OCI-LY7 (cell line): ENCODE measurements at regions not wholly inside any gene's neighbourhood (a gene's known extent, or its start where the extent isn't known, plus 50 kb on each side); places are given as distances from the start of the nearest gene placed in this dataset.

ENCODE experiments used
- BruUV-seq: library from RNA; stranded (reverse); fragments of 400-500 nt; replicated peaks from 2 replicates; lab custom pipeline; 2021; lab: Mats Ljungman, UMichigan
- CTCF ChIA-PET: fragments of 300-600 bp; sonication (Branson Sonifier 250); formaldehyde crosslinking; loops from one replicate; lab custom pipeline; 2022; ENCODE audit warnings: antibody characterized with exemption; ENCODE audit not compliant: unreplicated experiment; lab: Charles Lee
- POLR2A ChIA-PET: fragments of 300-600 bp; sonication (Branson Sonifier 250); formaldehyde crosslinking; loops from one replicate; lab custom pipeline; 2022; ENCODE audit warnings: antibody characterized with exemption; lab: Charles Lee
- DNase-seq: peaks from one replicate; pipeline ENCODE4 v3.0.0-alpha.2; 2015; ENCODE audit warnings: low spot score
- H2AFZ ChIP-seq: fragments of 200-600 bp; sonication (generic), shearing (Covaris generic); 2 replicates; pipeline ENCODE4 v1.6.1; 2014; ENCODE audit warnings: mild to moderate bottlenecking, antibody characterized with exemption, low read length, moderate library complexity
- H3K27ac ChIP-seq: fragments of 200-600 bp; sonication (generic); 2 replicates; pipeline ENCODE4 v1.5.1; 2014; ENCODE audit warnings: mixed run types, low read depth, mild to moderate bottlenecking, moderate library complexity, low read length, inconsistent platforms; ENCODE audit not compliant: poor library complexity, severe bottlenecking
- H3K36me3 ChIP-seq: fragments of 200-600 bp; sonication (generic); 2 replicates; pipeline ENCODE4 v1.6.1; 2014; ENCODE audit warnings: mild to moderate bottlenecking, antibody characterized with exemption, low read length, moderate library complexity, mixed read lengths; ENCODE audit not compliant: insufficient read depth
- H3K4me1 ChIP-seq: fragments of 200-600 bp; sonication (generic); 2 replicates; pipeline ENCODE4 v1.5.1; 2014; ENCODE audit warnings: mild to moderate bottlenecking, low read length; ENCODE audit not compliant: insufficient read depth, poor library complexity, severe bottlenecking
- H3K4me2 ChIP-seq: fragments of 200-600 bp; sonication (generic); 2 replicates; pipeline ENCODE4 v1.6.1; 2014; ENCODE audit warnings: mild to moderate bottlenecking, low read length
- H3K4me3 ChIP-seq: fragments of 200-600 bp; sonication (generic); 2 replicates; pipeline ENCODE4 v1.5.1; 2014; ENCODE audit warnings: mild to moderate bottlenecking, low read depth, low read length; ENCODE audit not compliant: poor library complexity, severe bottlenecking
- H3K79me2 ChIP-seq: fragments of 200-600 bp; sonication (generic); 2 replicates; pipeline ENCODE4 v1.6.1; 2016; ENCODE audit warnings: low read depth, mild to moderate bottlenecking, low read length, moderate library complexity, mixed read lengths; ENCODE audit not compliant: insufficient read depth
- H3K9me2 ChIP-seq: fragments of 200-600 bp; sonication (generic); 2 replicates; pipeline ENCODE4 v1.6.1; 2016; ENCODE audit warnings: mild to moderate bottlenecking, low read length, mixed read lengths; ENCODE audit not compliant: insufficient read depth
- H3K9me3 ChIP-seq: fragments of 200-600 bp; sonication (generic); 2 replicates; pipeline ENCODE4 v1.6.1; 2014; ENCODE audit warnings: mild to moderate bottlenecking, mixed run types, low read length, mixed read lengths
- H4K20me1 ChIP-seq: fragments of 200-600 bp; sonication (generic); 2 replicates; pipeline ENCODE4 v1.6.1; 2014; ENCODE audit warnings: mild to moderate bottlenecking, antibody characterized with exemption, low read length, moderate library complexity, mixed read lengths; ENCODE audit not compliant: insufficient read depth
- EZH2phosphoT487 ChIP-seq: fragments of 200-600 bp; sonication (generic); IDR thresholded peaks from 2 replicates; pipeline ENCODE4 v1.6.1; 2018; ENCODE audit warnings: low read depth, borderline replicate concordance, mild to moderate bottlenecking, mixed run types, antibody characterized with exemption, low read length, moderate library complexity, mixed read lengths
- intact Hi-C: fragments of 100-400 bp; cut with micrococcal nuclease; formaldehyde crosslinking; loops from one replicate; pipeline ENCODE4 v1.10.0; 2022; ENCODE audit not compliant: unreplicated experiment
- TF ChIP-seq, protein P1 (sequence below): fragments of 200-600 bp; sonication (generic); conservative IDR thresholded peaks from 2 replicates; pipeline ENCODE4 v1.5.1; 2014; ENCODE audit warnings: mild to moderate bottlenecking, antibody characterized with exemption, low read length, moderate library complexity, mixed read lengths

DNA sequence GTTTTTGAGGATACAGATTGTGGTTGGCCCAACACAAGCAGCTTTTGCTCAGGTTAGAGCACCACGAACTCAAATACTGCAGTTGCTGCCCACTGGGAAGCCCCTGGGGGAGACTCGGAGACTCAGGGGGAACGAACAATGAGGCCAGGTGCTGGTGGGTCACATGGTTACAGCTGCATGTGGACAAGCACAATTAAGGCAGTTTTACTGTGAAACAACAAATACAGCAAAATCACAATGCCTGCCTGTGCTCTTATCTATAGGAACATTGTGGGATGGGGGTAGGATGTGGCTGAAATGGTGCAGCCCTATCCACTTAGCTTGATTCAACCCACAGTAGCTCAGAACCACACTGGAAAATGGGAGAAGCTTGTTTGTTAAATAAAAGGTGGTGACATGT is 119.7 kb upstream of the SPATA13 start:
- Histone ChIP-seq H3K79me2 (no peaks in the 10 kb centered on the region), H3K4me2 (no peak overlapping the region), H3K9me2 (no peaks in the 10 kb centered on the region), H3K36me3 (no peaks in the 10 kb centered on the region), H3K4me3 (no peak overlapping the region), H2AFZ (no peak overlapping the region), H3K4me1 (no peaks in the 10 kb centered on the region), H3K27ac (no peak overlapping the region), H3K9me3 (no peaks in the 10 kb centered on the region), H4K20me1 (no peaks in the 10 kb centered on the region)
- POLR2A ChIA-PET, result interaction anchor here (0.6 to 0.9 kb wide), 2 partner anchors 9 to 16 kb away, joined by 3 read pairs; no protein-coding TSS in a partner anchor
- no peak for TF ChIP-seq EZH2phosphoT487
- TF ChIP-seq, protein P1, sequence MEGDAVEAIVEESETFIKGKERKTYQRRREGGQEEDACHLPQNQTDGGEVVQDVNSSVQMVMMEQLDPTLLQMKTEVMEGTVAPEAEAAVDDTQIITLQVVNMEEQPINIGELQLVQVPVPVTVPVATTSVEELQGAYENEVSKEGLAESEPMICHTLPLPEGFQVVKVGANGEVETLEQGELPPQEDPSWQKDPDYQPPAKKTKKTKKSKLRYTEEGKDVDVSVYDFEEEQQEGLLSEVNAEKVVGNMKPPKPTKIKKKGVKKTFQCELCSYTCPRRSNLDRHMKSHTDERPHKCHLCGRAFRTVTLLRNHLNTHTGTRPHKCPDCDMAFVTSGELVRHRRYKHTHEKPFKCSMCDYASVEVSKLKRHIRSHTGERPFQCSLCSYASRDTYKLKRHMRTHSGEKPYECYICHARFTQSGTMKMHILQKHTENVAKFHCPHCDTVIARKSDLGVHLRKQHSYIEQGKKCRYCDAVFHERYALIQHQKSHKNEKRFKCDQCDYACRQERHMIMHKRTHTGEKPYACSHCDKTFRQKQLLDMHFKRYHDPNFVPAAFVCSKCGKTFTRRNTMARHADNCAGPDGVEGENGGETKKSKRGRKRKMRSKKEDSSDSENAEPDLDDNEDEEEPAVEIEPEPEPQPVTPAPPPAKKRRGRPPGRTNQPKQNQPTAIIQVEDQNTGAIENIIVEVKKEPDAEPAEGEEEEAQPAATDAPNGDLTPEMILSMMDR, result no peak
- intact Hi-C loops, result no loop called here
- CTCF ChIA-PET, result no interaction called here
- BruUV-seq, result no TSS peak
- no peak for DNase-seq

DNA sequence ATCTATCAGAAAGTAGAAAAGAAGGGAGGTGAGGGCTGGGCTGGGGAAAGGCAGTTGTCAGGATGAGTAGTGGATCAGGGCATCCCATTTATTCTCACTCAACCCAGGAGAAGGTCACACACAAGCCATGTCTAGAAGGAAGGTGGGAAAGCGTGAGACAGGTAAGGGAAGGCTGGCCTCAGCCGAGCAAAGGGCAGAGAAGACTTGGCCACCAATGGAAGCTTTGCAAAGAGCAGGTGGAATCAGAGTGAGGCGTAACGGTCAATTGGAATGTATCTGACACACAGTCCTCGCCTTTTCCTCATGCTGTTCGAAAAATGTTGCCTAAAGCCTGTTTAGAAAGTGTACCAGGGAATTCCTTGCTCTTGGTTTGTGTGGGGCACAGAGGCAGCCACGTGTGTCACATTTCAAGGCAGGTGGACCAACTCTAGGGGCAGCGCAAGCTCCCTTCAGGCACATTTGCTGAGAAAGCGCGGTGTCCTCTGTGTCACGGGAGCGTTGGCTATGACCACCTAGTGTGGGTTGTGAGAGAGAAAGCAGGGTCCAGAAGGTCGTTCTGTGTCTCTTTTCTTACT is 118.8 kb upstream of the SPATA13 start:
- BruUV-seq, result no TSS peak
- 0 out of 2 replicates have a peak, but pooled peaks cover under 1% of the 10 kb centered on the region for H3K9me3 ChIP-seq
- ChIA-PET CTCF (no interaction called here), POLR2A (interaction anchor here (0.9 kb wide), 1 partner anchor 9 kb away, joined by 3 read pairs; no protein-coding TSS in a partner anchor)
- H2AFZ ChIP-seq, result no peak overlapping the region
- H3K4me3 ChIP-seq, result no peak overlapping the region
- H3K27ac ChIP-seq, result no peak overlapping the region
- H3K9me2 ChIP-seq, result no peaks in the 10 kb centered on the region
- no peaks in the 10 kb centered on the region for H3K4me1 ChIP-seq
- TF ChIP-seq, protein P1, result no peak
- TF ChIP-seq EZH2phosphoT487, result no peak
- H3K4me2 ChIP-seq, result no peak overlapping the region
- H4K20me1 ChIP-seq, result no peaks in the 10 kb centered on the region
- intact Hi-C loops, result no loop called here
- H3K36me3 ChIP-seq, result no peaks in the 10 kb centered on the region
- H3K79me2 ChIP-seq, result no peaks in the 10 kb centered on the region
- no peak for DNase-seq

- no peak overlapping the region for H3K4me2 ChIP-seq
- DNase-seq, result no peak
- ChIA-PET CTCF (no interaction called here), POLR2A (no interaction called here)
- H4K20me1 ChIP-seq, result no peaks in the 10 kb centered on the region
- H3K27ac ChIP-seq, result no peak overlapping the region
- no peaks in the 10 kb centered on the region for H3K36me3 ChIP-seq
- no peaks in the 10 kb centered on the region for H3K9me2 ChIP-seq
- no peak for TF ChIP-seq EZH2phosphoT487
- TF ChIP-seq, protein P1, result no peak
- intact Hi-C loops, result no loop called here
- no peaks in the 10 kb centered on the region for H3K79me2 ChIP-seq
- H3K9me3 ChIP-seq, result peaks cover 8% of the 10 kb centered on the region
- H3K4me3 ChIP-seq, result no peak overlapping the region
- no peaks in the 10 kb centered on the region for H3K4me1 ChIP-seq
- no peak overlapping the region for H2AFZ ChIP-seq
- BruUV-seq, result no TSS peak
Measured at GRCh38 chr13:24042710-24043440, 117.6 kb upstream of the SPATA13 start.
